H9 (cell line): ENCODE measurements at regions not wholly inside any gene's neighbourhood (a gene's known extent, or its start where the extent isn't known, plus 50 kb on each side); places are given as distances from the start of the nearest gene placed in this dataset.

ENCODE experiments used
- DNase-seq: peaks from one replicate; pipeline ENCODE4 v3.0.0-alpha.2; 2017
- H2AFZ ChIP-seq: one replicate; pipeline ENCODE4 v1.6.1; 2013; ENCODE audit warnings: mild to moderate bottlenecking, low read length, control low read depth, moderate library complexity
- H2AK5ac ChIP-seq: 2 replicates; pipeline ENCODE4 v1.6.1; 2013; ENCODE audit warnings: low read length, control low read depth, mixed read lengths; ENCODE audit not compliant: insufficient read length
- H2BK120ac ChIP-seq: one replicate; pipeline ENCODE4 v1.6.1; 2013; ENCODE audit warnings: low read depth, mild to moderate bottlenecking, low read length, control low read depth, inconsistent platforms; ENCODE audit not compliant: poor library complexity, severe bottlenecking
- H2BK12ac ChIP-seq: 2 replicates; pipeline ENCODE4 v1.6.1; 2013; ENCODE audit warnings: low read length, control low read depth, mixed read lengths, low read depth; ENCODE audit not compliant: insufficient read length
- H2BK15ac ChIP-seq: 2 replicates; pipeline ENCODE4 v1.6.1; 2013; ENCODE audit warnings: low read depth, low read length, control low read depth
- H2BK20ac ChIP-seq: one replicate; pipeline ENCODE4 v1.6.1; 2013; ENCODE audit warnings: low read depth, mild to moderate bottlenecking, low read length, control low read depth, inconsistent platforms; ENCODE audit not compliant: poor library complexity, severe bottlenecking
- H2BK5ac ChIP-seq: 2 replicates; pipeline ENCODE4 v1.6.1; 2013; ENCODE audit warnings: low read length, control low read depth, mixed read lengths; ENCODE audit not compliant: insufficient read length
- H3K14ac ChIP-seq: 2 replicates; pipeline ENCODE4 v1.6.1; 2013; ENCODE audit warnings: low read length, control low read depth; ENCODE audit not compliant: insufficient read depth
- H3K18ac ChIP-seq: 2 replicates; pipeline ENCODE4 v1.6.1; 2013; ENCODE audit warnings: low read depth, mild to moderate bottlenecking, mixed read lengths, low read length, control low read depth; ENCODE audit not compliant: insufficient read length
- H3K23ac ChIP-seq: 2 replicates; pipeline ENCODE4 v1.6.1; 2013; ENCODE audit warnings: low read length, control low read depth, mixed read lengths, low read depth; ENCODE audit not compliant: insufficient read length
- H3K23me2 ChIP-seq: 2 replicates; pipeline ENCODE4 v1.6.1; 2013; ENCODE audit warnings: low read depth, mild to moderate bottlenecking, mixed read lengths, low read length, control low read depth; ENCODE audit not compliant: insufficient read length, poor library complexity, severe bottlenecking
- H3K27ac ChIP-seq: 2 replicates; pipeline ENCODE4 v1.5.1; 2013; ENCODE audit warnings: low read length, control low read depth, mixed read lengths, low read depth; ENCODE audit not compliant: insufficient read length
- H3K27me3 ChIP-seq: 2 replicates; pipeline ENCODE4 v1.6.1; 2013; ENCODE audit warnings: low read length, control low read depth, inconsistent platforms; ENCODE audit not compliant: insufficient read depth
- H3K4ac ChIP-seq: 2 replicates; pipeline ENCODE4 v1.6.1; 2013; ENCODE audit warnings: low read depth, mild to moderate bottlenecking, control low read depth, inconsistent platforms, low read length, moderate library complexity
- H3K4me1 ChIP-seq: 2 replicates; pipeline ENCODE4 v1.6.1; 2013; ENCODE audit warnings: low read length, control low read depth, inconsistent platforms; ENCODE audit not compliant: insufficient read depth
- H3K4me2 ChIP-seq: 2 replicates; pipeline ENCODE4 v1.6.1; 2013; ENCODE audit warnings: low read length, control low read depth, mixed read lengths; ENCODE audit not compliant: insufficient read length, insufficient read depth
- H3K56ac ChIP-seq: 2 replicates; pipeline ENCODE4 v1.6.1; 2013; ENCODE audit warnings: low read depth, mild to moderate bottlenecking, mixed read lengths, low read length, control low read depth; ENCODE audit not compliant: insufficient read length
- H3K79me1 ChIP-seq: 2 replicates; pipeline ENCODE4 v1.6.1; 2013; ENCODE audit warnings: low read depth, mild to moderate bottlenecking, moderate library complexity, low read length, control low read depth, inconsistent platforms; ENCODE audit not compliant: insufficient read depth, poor library complexity, severe bottlenecking
- H3K79me2 ChIP-seq: 2 replicates; pipeline ENCODE4 v1.6.1; 2013; ENCODE audit warnings: low read length, control low read depth, inconsistent platforms; ENCODE audit not compliant: insufficient read depth
- H3K9ac ChIP-seq: 2 replicates; pipeline ENCODE4 v1.6.1; 2013; ENCODE audit warnings: low read length, control low read depth, mixed read lengths; ENCODE audit not compliant: insufficient read length; ENCODE audit errors: extremely low read depth
- H3K9me3 ChIP-seq: one replicate; pipeline ENCODE4 v1.6.1; 2013; ENCODE audit warnings: low read depth, low read length, inconsistent platforms; ENCODE audit not compliant: control insufficient read depth
- H3T11ph ChIP-seq: one replicate; pipeline ENCODE4 v1.6.1; 2013; ENCODE audit warnings: mild to moderate bottlenecking, low read length, control low read depth, inconsistent platforms
- H4K20me1 ChIP-seq: one replicate; pipeline ENCODE4 v1.6.1; 2013; ENCODE audit not compliant: control insufficient read depth, insufficient read length, insufficient read depth
- H4K5ac ChIP-seq: 2 replicates; pipeline ENCODE4 v1.6.1; 2013; ENCODE audit warnings: low read depth, mild to moderate bottlenecking, mixed read lengths, low read length, control low read depth; ENCODE audit not compliant: insufficient read length
- H4K8ac ChIP-seq: replicated peaks from 2 replicates; pipeline ENCODE4 v1.6.1; 2013; ENCODE audit warnings: low read length, control low read depth, mixed read lengths, low read depth; ENCODE audit not compliant: insufficient read length
- H4K91ac ChIP-seq: 2 replicates; pipeline ENCODE4 v1.6.1; 2013; ENCODE audit warnings: low read depth, mild to moderate bottlenecking, moderate library complexity, mixed read lengths, low read length, control low read depth; ENCODE audit not compliant: insufficient read length
- H3K27ac Mint-ChIP-seq, 3 experiments: 2 replicates in 2 of 3; 3 replicates in 1 of 3; pipeline ENCODE4 v1.8.0; 2020 to 2021; ENCODE audit warnings: mixed read lengths in 3 of 3, mild to moderate bottlenecking in 1 of 3, moderate library complexity in 1 of 3
- H3K27me3 Mint-ChIP-seq: 2 replicates; pipeline ENCODE4 v1.8.0; 2021; ENCODE audit warnings: low read depth, mild to moderate bottlenecking, moderate library complexity, mixed read lengths
- H3K36me3 Mint-ChIP-seq, 3 experiments: 2 replicates in 2 of 3; 3 replicates in 1 of 3; pipeline ENCODE4 v1.8.0; 2020 to 2021; ENCODE audit warnings: low read depth in 3 of 3, mixed read lengths in 3 of 3; ENCODE audit not compliant: insufficient read depth in 1 of 3
- H3K4me1 Mint-ChIP-seq, 2 experiments: 2 replicates each; pipeline ENCODE4 v1.8.0; 2020; ENCODE audit warnings: mixed read lengths in 2 of 2
- H3K4me3 Mint-ChIP-seq, 2 experiments: 2 replicates in 1 of 2; 3 replicates in 1 of 2; pipeline ENCODE4 v1.8.0; 2020 to 2021; ENCODE audit warnings: mild to moderate bottlenecking in 2 of 2, mixed read lengths in 2 of 2, moderate library complexity in 1 of 2
- H3K9me3 Mint-ChIP-seq, 2 experiments: 2 replicates in 1 of 2; 3 replicates in 1 of 2; pipeline ENCODE4 v1.8.0; 2020; ENCODE audit warnings: mild to moderate bottlenecking in 2 of 2, mixed read lengths in 2 of 2, moderate library complexity in 1 of 2
- WGBS: extraction: QIAGEN DNeasy Blood & Tissue Kit; methylation state at CpG from one replicate; pipeline ENCODE4 v1.1.7; 2013; ENCODE audit warnings: missing lambda C conversion rate, low lambda C conversion rate, mixed read lengths; ENCODE audit not compliant: insufficient read length; ENCODE audit errors: extremely low coverage; 5-methylcytosine and 5-hydroxymethylcytosine counted together
- TF ChIP-seq, protein P1 (sequence below): fragments of 200-600 bp; sonication (generic); conservative IDR thresholded peaks from 3 replicates; pipeline ENCODE4 v1.8.0; 2021; ENCODE audit warnings: antibody characterized with exemption, mild to moderate bottlenecking

DNA sequence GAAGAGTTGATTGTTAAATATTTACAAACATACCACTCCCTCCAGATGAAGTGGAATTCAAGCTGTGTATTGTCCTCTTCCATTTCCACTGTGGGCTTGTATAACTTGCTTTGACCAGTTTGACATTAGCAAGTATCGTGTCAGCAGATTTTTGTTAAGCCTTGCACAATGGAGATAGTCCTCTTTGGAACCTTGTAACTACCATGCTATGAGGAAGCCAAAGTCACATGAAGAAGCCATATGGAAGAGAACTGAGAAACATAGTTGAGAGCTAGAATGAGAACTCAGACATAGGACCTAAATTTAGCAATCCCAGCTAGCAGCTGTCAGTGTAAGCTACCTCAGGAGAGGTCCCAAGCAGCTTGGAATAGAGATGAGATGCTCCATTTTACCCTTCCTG, 889.2 kb downstream of the PDCD6IP start:
- Histone ChIP-seq H3K18ac (no peak overlapping the region), H3K79me1 (no peaks in the 10 kb centered on the region), H3K79me2 (no peaks in the 10 kb centered on the region), H2BK20ac (no peak overlapping the region), H3K9ac (no peak overlapping the region), H2BK120ac (no peak overlapping the region), H2BK5ac (no peak overlapping the region), H4K8ac (no peak overlapping the region), H3T11ph (no peak overlapping the region), H4K91ac (no peak overlapping the region), H3K14ac (no peak overlapping the region), H2BK12ac (no peak overlapping the region), H4K20me1 (no peaks in the 10 kb centered on the region), H3K23me2 (no peaks in the 10 kb centered on the region), H3K4me2 (no peak overlapping the region), H2AFZ (no peak overlapping the region), H3K27me3 (no peaks in the 10 kb centered on the region), H4K5ac (no peak overlapping the region), H3K4me1 (no peaks in the 10 kb centered on the region), H2AK5ac (no peak overlapping the region), H3K9me3 (no peaks in the 10 kb centered on the region), H2BK15ac (no peak overlapping the region), H3K27ac (no peak overlapping the region), H3K23ac (no peak overlapping the region), H3K56ac (no peak overlapping the region), H3K4ac (no peak overlapping the region)
- Mint-ChIP-seq H3K36me3 (peaks cover 0 to 4% (median 0%) of the 10 kb centered on the region in 3 experiments; a peak in 1 of 7 replicates), H3K27me3 (no peaks in the 10 kb centered on the region), H3K9me3 (peaks cover 3% of the 10 kb centered on the region in 2 experiments; a peak in 3 of 5 replicates), H3K4me3 (no peak overlapping the region), H3K27ac (no peak overlapping the region), H3K4me1 (no peaks in the 10 kb centered on the region)
- no peak for DNase-seq
- no CpG with 5 or more reads among the region's 1 CpG for WGBS
- TF ChIP-seq, protein P1, sequence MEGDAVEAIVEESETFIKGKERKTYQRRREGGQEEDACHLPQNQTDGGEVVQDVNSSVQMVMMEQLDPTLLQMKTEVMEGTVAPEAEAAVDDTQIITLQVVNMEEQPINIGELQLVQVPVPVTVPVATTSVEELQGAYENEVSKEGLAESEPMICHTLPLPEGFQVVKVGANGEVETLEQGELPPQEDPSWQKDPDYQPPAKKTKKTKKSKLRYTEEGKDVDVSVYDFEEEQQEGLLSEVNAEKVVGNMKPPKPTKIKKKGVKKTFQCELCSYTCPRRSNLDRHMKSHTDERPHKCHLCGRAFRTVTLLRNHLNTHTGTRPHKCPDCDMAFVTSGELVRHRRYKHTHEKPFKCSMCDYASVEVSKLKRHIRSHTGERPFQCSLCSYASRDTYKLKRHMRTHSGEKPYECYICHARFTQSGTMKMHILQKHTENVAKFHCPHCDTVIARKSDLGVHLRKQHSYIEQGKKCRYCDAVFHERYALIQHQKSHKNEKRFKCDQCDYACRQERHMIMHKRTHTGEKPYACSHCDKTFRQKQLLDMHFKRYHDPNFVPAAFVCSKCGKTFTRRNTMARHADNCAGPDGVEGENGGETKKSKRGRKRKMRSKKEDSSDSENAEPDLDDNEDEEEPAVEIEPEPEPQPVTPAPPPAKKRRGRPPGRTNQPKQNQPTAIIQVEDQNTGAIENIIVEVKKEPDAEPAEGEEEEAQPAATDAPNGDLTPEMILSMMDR: no peak
